HG03460 (cell line): ENCODE measurements at regions not wholly inside any gene's neighbourhood (a gene's known extent, or its start where the extent isn't known, plus 50 kb on each side); places are given as distances from the start of the nearest gene placed in this dataset.
"Not testable (repeated sequence)": the region's sequence is repeated elsewhere in the genome, so short reads cannot be mapped to it uniquely, and the experiment has no call there.

Source experiments
- ATAC-seq: cut with Tn5 transposase; IDR thresholded peaks from one replicate; pipeline ENCODE4 v1.9.1; 2021; ENCODE audit not compliant: unreplicated experiment

- ATAC-seq = no peak
These were observed 240.4 kb upstream of the AFF2 start for GRCh38 chrX:148259990-148260389.

- no peak for ATAC-seq
These were observed 234.6 kb upstream of the AFF2 start for GRCh38 chrX:148265829-148266228.

GRCh38 chrX:148268673-148269072 is 231.7 kb upstream of the AFF2 start:
- ATAC-seq = no peak

- no peak for ATAC-seq
These were observed 230.9 kb upstream of the AFF2 start for GRCh38 chrX:148269513-148269912.

- ATAC-seq = no peak
These were observed 229.9 kb upstream of the AFF2 start for GRCh38 chrX:148270499-148270898.

- no peak for ATAC-seq
These were observed 229.2 kb upstream of the AFF2 start for GRCh38 chrX:148271263-148271662.

- ATAC-seq = no peak
These were observed 218.5 kb upstream of the AFF2 start for GRCh38 chrX:148281920-148282319.

GRCh38 chrX:148282504-148282903 is 217.9 kb upstream of the AFF2 start:
- no peak for ATAC-seq

GRCh38 chrX:148284056-148284455 is 216.4 kb upstream of the AFF2 start:
- ATAC-seq = no peak

GRCh38 chrX:148284821-148285220 is 215.6 kb upstream of the AFF2 start:
- ATAC-seq = no peak

- ATAC-seq = no peak
These were observed 212.0 kb upstream of the AFF2 start for GRCh38 chrX:148288451-148288850.

GRCh38 chrX:148290041-148290440 is 210.4 kb upstream of the AFF2 start:
- ATAC-seq = no peak

- no peak for ATAC-seq
These were observed 209.5 kb upstream of the AFF2 start for GRCh38 chrX:148290931-148291330.

GRCh38 chrX:148298737-148299136 is 201.7 kb upstream of the AFF2 start:
- no peak for ATAC-seq

- ATAC-seq = not testable (repeated sequence)
These were observed 195.2 kb upstream of the AFF2 start for GRCh38 chrX:148305214-148305613.

GRCh38 chrX:148309413-148309812 is 191.0 kb upstream of the AFF2 start:
- ATAC-seq = no peak

- ATAC-seq = peak; percentile 91
These were observed 189.8 kb upstream of the AFF2 start for GRCh38 chrX:148310426-148311165.

- no peak for ATAC-seq
These were observed 188.9 kb upstream of the AFF2 start for GRCh38 chrX:148311544-148311943.

- no peak for ATAC-seq
These were observed 185.5 kb upstream of the AFF2 start for GRCh38 chrX:148314876-148315275.

- no peak for ATAC-seq
These were observed 184.0 kb upstream of the AFF2 start for GRCh38 chrX:148316446-148316845.

- no peak for ATAC-seq
These were observed 177.5 kb upstream of the AFF2 start for GRCh38 chrX:148322906-148323305.

GRCh38 chrX:148333989-148334388 is 166.4 kb upstream of the AFF2 start:
- ATAC-seq = no peak

- ATAC-seq = no peak
These were observed 162.5 kb upstream of the AFF2 start for GRCh38 chrX:148337873-148338272.
